Suprapubic skin (tissue), 3 donors: ENCODE measurements at regions not wholly inside any gene's neighbourhood (a gene's known extent, or its start where the extent isn't known, plus 50 kb on each side); places are given as distances from the start of the nearest gene placed in this dataset.

Experiments used
- CTCF ChIP-seq, 2 donors: fragments of 200-600 bp in 1 of 2; fragments of 450-650 bp in 1 of 2; sonication (generic) in 1 of 2; IDR thresholded peaks; one replicate each; pipeline ENCODE4 v1.5.1; 2016 to 2019; ENCODE audit warnings: antibody characterized with exemption in 2 of 2, mild to moderate bottlenecking in 1 of 2, moderate library complexity in 1 of 2
- EP300 ChIP-seq: sonication (generic); formaldehyde crosslinking; IDR thresholded peaks from one replicate; pipeline ENCODE4 v1.6.1; 2017; ENCODE audit warnings: antibody characterized with exemption

- no peak for TF ChIP-seq EP300
- TF ChIP-seq CTCF (IDR thresholded peaks at IDR 0.05): no peak
These were observed 591.0 kb downstream of the EPHA4 start for GRCh38 chr2:220980966-220981675.
